Epithelial cell of prostate (primary cell): ENCODE measurements at regions not wholly inside any gene's neighbourhood (a gene's known extent, or its start where the extent isn't known, plus 50 kb on each side); places are given as distances from the start of the nearest gene placed in this dataset.

Experiments
- DNase-seq: peaks from one replicate; pipeline ENCODE4 v3.0.0-alpha.2; 2011; ENCODE audit warnings: low read depth, low spot score
- H3K27ac ChIP-seq: fragments of 450-650 bp; 2 replicates; pipeline ENCODE4 v1.5.1; 2017; ENCODE audit warnings: mild to moderate bottlenecking

DNA sequence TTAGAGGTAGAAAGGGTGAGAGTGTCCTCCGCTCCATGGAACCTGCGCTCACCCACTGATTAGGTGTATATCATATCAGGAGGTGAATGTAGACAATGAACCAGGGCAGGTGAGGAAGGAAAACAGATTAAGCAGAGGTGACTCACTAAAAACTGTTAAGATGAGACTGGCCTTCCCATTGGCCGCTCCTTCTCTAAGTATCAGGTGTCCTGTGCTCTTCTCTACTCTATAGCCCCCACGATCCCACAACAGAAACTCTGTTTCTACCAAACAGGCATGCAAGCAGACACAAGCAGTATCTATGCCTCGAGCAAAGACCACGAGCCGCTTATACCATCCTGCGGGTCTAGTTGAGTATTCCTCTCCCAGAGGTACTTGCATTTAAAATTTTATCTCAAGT, 103.1 kb downstream of the SNX19 start:
- no peak for DNase-seq
- no peak overlapping the region for H3K27ac ChIP-seq

DNA sequence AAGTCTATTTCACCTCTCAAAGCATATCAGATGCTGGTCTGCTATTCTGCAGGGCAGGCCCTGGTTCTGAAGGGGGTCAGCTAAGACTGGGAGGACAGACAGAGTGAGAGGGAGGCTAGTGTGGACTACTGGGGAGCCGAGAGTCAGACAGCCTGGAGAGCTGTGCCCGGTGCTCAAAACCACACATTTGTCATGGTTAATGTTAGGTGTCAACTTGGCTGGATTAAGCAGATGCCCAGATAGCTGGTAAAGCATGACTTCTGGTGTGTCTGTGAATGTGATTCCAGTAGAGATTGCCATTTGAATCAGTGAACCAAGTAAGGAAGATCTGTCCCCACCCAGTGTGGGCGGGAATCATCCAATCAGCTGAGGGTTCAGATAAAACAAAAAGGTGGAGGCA, 102.6 kb downstream of the SNX19 start:
- DNase-seq: no peak

DNA sequence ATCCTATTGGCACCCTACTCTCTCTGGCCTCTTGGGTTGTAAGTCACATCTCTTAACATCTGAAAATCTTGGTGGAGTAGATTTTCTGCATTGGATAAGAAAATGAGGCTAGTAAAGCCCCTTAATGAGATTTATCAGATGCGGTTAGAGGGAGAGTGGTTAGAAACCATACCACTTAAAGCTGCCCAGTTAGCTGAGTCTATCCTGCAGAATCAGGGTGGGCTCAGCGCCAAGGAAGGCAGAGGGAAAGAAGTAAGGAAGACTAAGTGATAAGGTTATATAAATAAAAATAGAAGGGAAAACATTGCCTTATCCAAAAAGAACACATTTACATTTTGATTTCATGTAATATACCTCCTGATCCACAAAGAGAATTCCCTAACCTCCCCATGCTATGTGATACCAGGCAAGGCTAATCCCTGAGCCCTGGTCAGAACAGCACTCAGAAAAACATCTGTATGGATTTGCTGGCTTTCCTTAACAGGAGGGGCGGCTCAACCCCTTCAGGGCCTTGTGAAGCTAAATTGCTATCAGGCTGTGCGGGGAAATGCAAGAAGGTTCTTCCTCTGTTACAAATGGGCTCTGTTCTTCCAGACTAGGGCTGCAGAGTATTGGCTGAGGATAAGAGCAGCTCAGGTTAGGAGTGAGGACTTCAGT, 101.7 kb downstream of the SNX19 start:
- no peak overlapping the region for H3K27ac ChIP-seq
- no peak for DNase-seq

More for the DNA sequence above, 102.6 kb downstream of the SNX19 start:
- H3K27ac ChIP-seq: no peak overlapping the region

DNA sequence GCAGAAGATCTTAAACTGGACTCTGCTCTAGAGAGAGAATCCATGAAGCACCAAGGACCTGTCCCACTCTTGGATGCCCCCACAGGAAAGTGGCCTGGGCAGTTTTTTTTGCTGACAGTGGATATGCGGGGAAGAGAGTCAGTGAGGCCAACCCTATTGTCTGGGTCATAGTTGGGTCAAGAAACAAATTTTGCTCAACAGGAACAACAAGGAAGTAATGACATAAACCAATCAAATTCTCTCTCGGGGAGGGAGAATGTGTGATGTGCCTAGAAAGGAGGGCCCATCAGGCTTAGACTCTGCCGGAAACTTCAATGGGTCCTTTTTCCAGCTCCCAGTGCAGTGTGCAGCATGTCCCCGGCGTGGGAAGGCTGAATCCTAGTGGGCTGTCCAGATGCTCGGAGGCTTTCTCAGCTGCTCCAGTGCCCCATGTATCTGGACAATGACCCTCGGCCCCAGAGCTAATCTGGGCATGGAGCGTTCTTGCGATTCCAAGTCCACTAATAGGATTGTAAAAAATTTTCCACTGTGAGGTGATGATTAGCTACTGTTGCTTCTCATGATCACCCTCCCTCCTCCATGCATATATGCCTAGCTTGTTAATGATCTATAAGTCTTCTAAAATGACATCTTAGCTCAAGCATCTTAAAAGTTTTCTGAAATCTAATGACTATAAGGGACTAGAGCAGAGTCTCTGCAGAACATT, 101.0 kb downstream of the SNX19 start:
- no peak for DNase-seq
- no peak overlapping the region for H3K27ac ChIP-seq

DNA sequence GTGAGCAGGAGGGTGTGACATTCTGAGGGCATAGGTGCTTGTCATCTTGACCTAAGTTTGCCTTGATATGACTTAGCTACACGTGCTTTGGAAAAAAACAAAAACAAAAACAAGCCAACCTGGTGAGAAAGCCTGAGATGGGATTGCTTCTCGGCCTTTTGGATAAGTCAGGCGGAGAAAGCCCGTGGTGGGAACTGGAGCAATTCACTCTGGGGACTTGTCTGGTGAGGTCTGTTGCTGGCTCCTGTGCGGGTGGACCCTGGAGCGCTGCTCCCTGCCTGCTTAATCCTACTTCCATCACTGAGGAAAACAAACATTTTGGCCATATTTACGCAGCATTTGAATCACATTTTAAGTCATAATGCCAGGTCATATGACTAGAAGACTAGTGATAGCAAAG, 100.3 kb downstream of the SNX19 start:
- DNase-seq: no peak
- no peak overlapping the region for H3K27ac ChIP-seq

DNA sequence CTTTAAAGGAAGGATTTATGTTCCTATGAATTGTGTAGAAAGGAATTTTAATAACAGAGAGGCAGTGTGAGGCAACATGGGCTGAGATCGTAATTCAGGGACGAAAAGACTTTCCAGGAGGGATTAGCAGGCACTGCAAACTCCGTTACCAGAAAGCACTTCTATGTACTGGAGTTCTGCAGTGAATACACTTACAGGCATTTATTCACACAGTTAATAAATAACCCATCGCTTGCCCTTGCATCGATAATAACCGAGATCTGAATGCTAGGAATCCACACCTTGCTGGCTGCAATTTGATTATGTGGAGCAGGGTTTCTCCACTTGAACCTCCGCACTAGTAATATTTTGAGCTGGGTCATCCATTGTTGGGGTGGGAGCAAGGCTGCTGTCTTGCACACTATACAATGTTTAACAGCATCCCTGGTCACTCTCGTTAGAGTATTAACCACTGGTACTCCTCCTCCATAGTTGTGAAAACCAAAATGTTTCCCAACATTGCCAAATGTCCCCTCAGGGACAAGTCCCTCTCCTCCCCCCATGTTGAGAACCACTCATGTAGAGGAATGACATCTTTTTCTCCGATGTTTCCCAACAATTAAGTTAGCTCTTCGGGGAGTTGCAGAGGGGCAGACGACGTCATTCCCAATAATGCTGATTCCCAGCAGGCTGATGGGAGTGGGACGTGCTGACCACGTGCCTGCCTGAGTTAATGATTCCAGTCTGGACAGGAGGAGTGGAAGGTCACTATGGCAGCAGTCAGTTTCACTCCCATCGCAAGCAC, 99.5 kb downstream of the SNX19 start:
- H3K27ac ChIP-seq: no peak overlapping the region
- no peak for DNase-seq

DNA sequence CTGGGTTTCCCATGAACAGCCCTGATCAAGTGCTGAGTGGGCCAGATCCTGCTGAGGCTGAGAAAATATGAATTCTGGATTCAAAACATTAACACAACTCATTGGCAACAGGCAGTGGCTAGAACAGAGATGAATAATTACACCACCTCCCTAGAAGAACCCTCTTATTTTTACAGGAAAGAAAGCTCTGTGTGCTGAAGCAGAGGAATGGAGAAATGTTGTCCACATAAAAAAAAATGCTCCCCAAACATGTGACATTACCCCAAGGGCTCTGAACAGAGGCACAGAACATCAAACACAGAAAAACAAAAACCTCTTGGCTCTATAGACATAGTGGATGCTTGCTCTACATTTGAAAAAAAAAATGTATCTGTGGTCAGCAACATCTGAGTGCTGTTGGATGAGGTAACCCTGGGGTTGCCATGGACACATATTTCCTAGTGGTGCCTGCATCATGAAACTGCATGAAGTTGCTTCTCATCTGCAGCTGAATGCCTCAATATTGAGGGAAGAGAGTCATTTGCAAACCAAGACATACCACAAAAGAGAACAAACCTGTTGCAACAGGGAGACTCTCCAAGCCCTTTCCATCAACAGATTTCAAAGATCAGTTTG, 98.8 kb downstream of the SNX19 start:
- no peak for DNase-seq
- no peak overlapping the region for H3K27ac ChIP-seq

DNA sequence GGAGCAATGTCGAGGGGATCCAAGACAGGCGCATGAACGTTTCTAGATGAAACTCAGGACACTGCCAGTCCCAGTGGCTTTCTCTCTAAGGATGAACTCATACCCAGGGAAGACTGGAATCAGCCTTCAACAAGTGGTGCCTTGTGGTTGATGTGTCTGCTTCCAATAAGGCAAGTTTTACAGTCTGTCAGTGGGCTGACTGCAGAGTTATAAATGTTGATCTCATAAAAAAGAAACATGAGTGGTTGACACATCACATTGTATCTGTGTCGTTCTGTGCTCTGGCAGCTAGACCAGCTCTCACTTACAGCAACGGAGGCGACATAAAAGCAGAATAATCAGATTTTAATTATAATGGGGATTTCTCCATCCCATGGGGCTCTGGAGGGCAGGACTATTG, 96.7 kb downstream of the SNX19 start:
- no peak for DNase-seq
- H3K27ac ChIP-seq: no peak overlapping the region
